ENCODE measurements at regions not wholly inside any gene's neighbourhood (a gene's known extent, or its start where the extent isn't known, plus 50 kb on each side); places are given as distances from the start of the nearest gene placed in this dataset.

DNA sequence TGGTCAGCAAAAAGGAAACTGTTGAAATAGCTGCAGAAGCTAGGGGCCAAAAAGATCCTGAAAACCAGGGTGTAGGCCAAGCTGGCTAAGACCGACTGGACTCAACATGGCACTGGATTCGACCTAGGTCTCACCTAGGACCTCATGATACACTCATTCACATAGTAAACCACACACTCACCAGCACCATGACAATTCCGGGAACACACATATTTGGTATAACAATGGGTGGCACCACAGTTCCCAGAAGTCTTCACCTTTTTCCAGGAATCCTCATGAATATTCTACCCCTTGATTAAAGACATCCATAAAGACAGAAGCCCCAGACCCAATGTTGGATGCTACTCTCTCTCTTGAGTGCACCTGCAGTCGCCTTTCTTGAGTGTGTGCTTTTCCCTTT, 460.1 kb downstream of the TMEM114 start:
- Histone ChIP-seq H3K79me2 (ENCODE audit: control insufficient read depth, insufficient read depth, low read length) (no peaks in the 10 kb centered on the region), H3K4me2 (replicated peaks; ENCODE audit: low read depth, low read length, poor library complexity, severe bottlenecking) (no peak overlapping the region), H3K27ac (ENCODE audit: low read length in 2 of 2) (no peak overlapping the region), H3K36me3 (replicated peaks in 1 of 2; ENCODE audit: control extremely low read depth in 1 of 2, control insufficient read depth in 1 of 2, extremely low read depth in 1 of 2, insufficient read depth in 2 of 2, low read length in 1 of 2) (no peaks in the 10 kb centered on the region), H3K9me3 (ENCODE audit: control extremely low read depth in 1 of 3, control insufficient read depth in 2 of 3, insufficient read depth in 1 of 3, low read length in 2 of 3) (peaks cover 0 to 10% (median 3%) of the 10 kb centered on the region in 3 donors), H3K27me3 (replicated peaks in 1 of 4; ENCODE audit: control extremely low read depth in 1 of 4, control insufficient read depth in 3 of 4, insufficient read depth in 4 of 4, low read length in 3 of 4) (no peaks in the 10 kb centered on the region), H3K4me1 (ENCODE audit: control insufficient read depth in 2 of 2, insufficient read depth in 2 of 2, low read length in 2 of 2) (no peaks in the 10 kb centered on the region), H4K20me1 (ENCODE audit: control insufficient read depth, insufficient read depth, low read length, poor library complexity, severe bottlenecking) (no peaks in the 10 kb centered on the region), H3K9ac (ENCODE audit: low read length) (no peak overlapping the region), H3K4me3 (ENCODE audit: control extremely low read depth in 1 of 5, extremely low read depth in 1 of 5, insufficient read depth in 1 of 5, low read depth in 2 of 5, low read length in 4 of 5) (no peak overlapping the region), H2AFZ (ENCODE audit: insufficient read depth, low read depth, low read length, poor library complexity, severe bottlenecking) (no peak overlapping the region)
- Mint-ChIP-seq H3K4me3 (no peak overlapping the region), H3K27me3 (no peaks in the 10 kb centered on the region), H3K9me3 (ENCODE audit: insufficient read depth) (peaks cover 4% of the 10 kb centered on the region), H3K27ac (no peak overlapping the region), H3K4me1 (no peaks in the 10 kb centered on the region)
- ChIA-PET POLR2A (no interaction called here), CTCF (no interaction called here)
- intact Hi-C loops (cut with micrococcal nuclease): no loop called here
- TF ChIP-seq EZH2 (IDR thresholded peaks at IDR 0.05; ENCODE audit: borderline replicate concordance, insufficient read depth, low read depth, low read length, poor library complexity, severe bottlenecking): no peak
- TF ChIP-seq, protein P1, sequence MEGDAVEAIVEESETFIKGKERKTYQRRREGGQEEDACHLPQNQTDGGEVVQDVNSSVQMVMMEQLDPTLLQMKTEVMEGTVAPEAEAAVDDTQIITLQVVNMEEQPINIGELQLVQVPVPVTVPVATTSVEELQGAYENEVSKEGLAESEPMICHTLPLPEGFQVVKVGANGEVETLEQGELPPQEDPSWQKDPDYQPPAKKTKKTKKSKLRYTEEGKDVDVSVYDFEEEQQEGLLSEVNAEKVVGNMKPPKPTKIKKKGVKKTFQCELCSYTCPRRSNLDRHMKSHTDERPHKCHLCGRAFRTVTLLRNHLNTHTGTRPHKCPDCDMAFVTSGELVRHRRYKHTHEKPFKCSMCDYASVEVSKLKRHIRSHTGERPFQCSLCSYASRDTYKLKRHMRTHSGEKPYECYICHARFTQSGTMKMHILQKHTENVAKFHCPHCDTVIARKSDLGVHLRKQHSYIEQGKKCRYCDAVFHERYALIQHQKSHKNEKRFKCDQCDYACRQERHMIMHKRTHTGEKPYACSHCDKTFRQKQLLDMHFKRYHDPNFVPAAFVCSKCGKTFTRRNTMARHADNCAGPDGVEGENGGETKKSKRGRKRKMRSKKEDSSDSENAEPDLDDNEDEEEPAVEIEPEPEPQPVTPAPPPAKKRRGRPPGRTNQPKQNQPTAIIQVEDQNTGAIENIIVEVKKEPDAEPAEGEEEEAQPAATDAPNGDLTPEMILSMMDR (IDR thresholded peaks at IDR 0.05): no peak
- DNase-seq (no peak), ATAC-seq (ENCODE audit: low read depth) (no peak)
- 67% methylated on average over 3 of the region's 4 CpGs for WGBS (ENCODE audit: insufficient coverage)

DNA sequence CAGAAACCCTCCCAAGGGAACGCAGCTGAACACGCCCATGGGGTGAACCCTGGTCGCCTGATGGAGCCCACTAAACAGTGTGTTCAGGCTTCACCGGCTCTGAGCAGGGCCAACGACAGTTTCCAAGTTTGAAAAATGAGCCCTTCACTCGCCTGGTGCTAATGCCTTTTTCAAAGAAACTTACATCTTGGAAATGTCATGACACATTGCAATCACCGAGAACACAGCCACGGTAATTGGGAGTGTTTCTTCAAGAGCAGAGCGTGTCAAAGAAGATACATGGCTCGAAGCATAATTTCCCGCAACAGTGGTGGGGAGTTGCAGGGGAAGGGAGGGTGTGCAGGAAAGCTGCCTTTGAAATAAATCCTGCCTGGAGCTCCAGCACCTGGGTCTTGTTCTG, 463.2 kb downstream of the TMEM114 start:
- Mint-ChIP-seq H3K9me3 (ENCODE audit: insufficient read depth) (peaks cover 4% of the 10 kb centered on the region), H3K4me3 (no peak overlapping the region), H3K4me1 (no peaks in the 10 kb centered on the region), H3K27me3 (no peaks in the 10 kb centered on the region), H3K27ac (no peak overlapping the region)
- no peak overlapping the region for H3K4me3 ChIP-seq (ENCODE audit: control extremely low read depth in 1 of 5, extremely low read depth in 1 of 5, insufficient read depth in 1 of 5, low read depth in 2 of 5, low read length in 4 of 5)
- no peak for DNase-seq
- ChIA-PET POLR2A (no interaction called here), CTCF (no interaction called here)
- no peak overlapping the region for H3K9ac ChIP-seq (ENCODE audit: low read length)
- H4K20me1 ChIP-seq (ENCODE audit: control insufficient read depth, insufficient read depth, low read length, poor library complexity, severe bottlenecking): no peaks in the 10 kb centered on the region
- H2AFZ ChIP-seq (ENCODE audit: insufficient read depth, low read depth, low read length, poor library complexity, severe bottlenecking): no peak overlapping the region
- no peak overlapping the region for H3K27ac ChIP-seq (ENCODE audit: low read length in 2 of 2)
- intact Hi-C loops (cut with micrococcal nuclease): no loop called here
- H3K36me3 ChIP-seq (replicated peaks in 1 of 2; ENCODE audit: control extremely low read depth in 1 of 2, control insufficient read depth in 1 of 2, extremely low read depth in 1 of 2, insufficient read depth in 2 of 2, low read length in 1 of 2): no peaks in the 10 kb centered on the region
- no peak for ATAC-seq (ENCODE audit: low read depth)
- H3K27me3 ChIP-seq (replicated peaks in 1 of 4; ENCODE audit: control extremely low read depth in 1 of 4, control insufficient read depth in 3 of 4, insufficient read depth in 4 of 4, low read length in 3 of 4): no peaks in the 10 kb centered on the region
- H3K9me3 ChIP-seq (ENCODE audit: control extremely low read depth in 1 of 3, control insufficient read depth in 2 of 3, insufficient read depth in 1 of 3, low read length in 2 of 3): peaks cover 0 to 17% (median 3%) of the 10 kb centered on the region in 3 donors
- no peak for TF ChIP-seq EZH2 (IDR thresholded peaks at IDR 0.05; ENCODE audit: borderline replicate concordance, insufficient read depth, low read depth, low read length, poor library complexity, severe bottlenecking)
- TF ChIP-seq, protein P1 (IDR thresholded peaks at IDR 0.05): no peak
- 92% methylated on average over 10 of the region's 11 CpGs for WGBS (ENCODE audit: insufficient coverage)
- no peaks in the 10 kb centered on the region for H3K4me1 ChIP-seq (ENCODE audit: control insufficient read depth in 2 of 2, insufficient read depth in 2 of 2, low read length in 2 of 2)
- H3K4me2 ChIP-seq (replicated peaks; ENCODE audit: low read depth, low read length, poor library complexity, severe bottlenecking): no peak overlapping the region
- H3K79me2 ChIP-seq (ENCODE audit: control insufficient read depth, insufficient read depth, low read length): no peaks in the 10 kb centered on the region
